CD4-positive, alpha-beta memory T cell (primary cell): ENCODE measurements at regions not wholly inside any gene's neighbourhood (a gene's known extent, or its start where the extent isn't known, plus 50 kb on each side); places are given as distances from the start of the nearest gene placed in this dataset.

ENCODE experiments used
- CTCF ChIA-PET: fragments of 350-600 bp; sonication (Branson Sonifier 250); formaldehyde crosslinking; loops from one replicate; lab custom pipeline; 2021; ENCODE audit warnings: inconsistent platforms; ENCODE audit not compliant: partially characterized antibody; lab: Charles Lee
- POLR2A ChIA-PET: fragments of 350-600 bp; sonication (Branson Sonifier 250); formaldehyde crosslinking; loops from one replicate; lab custom pipeline; 2021; ENCODE audit not compliant: partially characterized antibody; lab: Charles Lee
- DNase-seq, 5 donors: peaks; one replicate each; pipeline versions ENCODE4 v3.0.0 to v3.0.0-alpha.2; 2020 to 2022; ENCODE audit warnings: mixed read lengths in 1 of 5
- H3K27ac ChIP-seq: one replicate; pipeline ENCODE4 v1.7.0; 2013; ENCODE audit warnings: low read depth, low read length
- H3K27me3 ChIP-seq: 2 replicates; pipeline ENCODE4 v1.7.0; 2013; ENCODE audit warnings: mild to moderate bottlenecking, low read length, moderate library complexity; ENCODE audit not compliant: insufficient read depth
- H3K36me3 ChIP-seq: 2 replicates; pipeline ENCODE4 v1.7.0; 2013; ENCODE audit warnings: mild to moderate bottlenecking, low read length, moderate library complexity; ENCODE audit not compliant: insufficient read depth
- H3K4me1 ChIP-seq: 2 replicates; pipeline ENCODE4 v1.7.0; 2013; ENCODE audit warnings: mild to moderate bottlenecking, low read length, moderate library complexity; ENCODE audit not compliant: insufficient read depth
- H3K4me3 ChIP-seq, 2 donors: one replicate each; pipeline ENCODE4 v1.7.0; 2013; ENCODE audit warnings: low read length in 2 of 2, mild to moderate bottlenecking in 1 of 2
- H3K9me3 ChIP-seq, 2 donors: one replicate each; pipeline ENCODE4 v1.7.0; 2013; ENCODE audit warnings: low read length in 2 of 2, control low read depth in 1 of 2; ENCODE audit not compliant: control insufficient read depth in 1 of 2
- H3K27ac Mint-ChIP-seq, 7 donors: one replicate each; pipeline ENCODE4 v1.8.0; 2020 to 2021; ENCODE audit warnings: mixed read lengths in 7 of 7, mild to moderate bottlenecking in 6 of 7, inconsistent platforms in 3 of 7, moderate library complexity in 3 of 7
- H3K27me3 Mint-ChIP-seq, 2 donors: one replicate each; pipeline ENCODE4 v1.8.0; 2020 to 2021; ENCODE audit warnings: mixed read lengths in 2 of 2
- H3K36me3 Mint-ChIP-seq, 2 donors: one replicate each; pipeline ENCODE4 v1.8.0; 2020 to 2021; ENCODE audit warnings: mixed read lengths in 2 of 2, inconsistent platforms in 1 of 2, mild to moderate bottlenecking in 1 of 2
- H3K4me1 Mint-ChIP-seq, 4 donors: one replicate each; pipeline ENCODE4 v1.8.0; 2020 to 2021; ENCODE audit warnings: mixed read lengths in 4 of 4, mild to moderate bottlenecking in 1 of 4
- H3K4me3 Mint-ChIP-seq, 8 donors: one replicate each; pipeline ENCODE4 v1.8.0; 2020 to 2021; ENCODE audit warnings: mixed read lengths in 8 of 8, mild to moderate bottlenecking in 7 of 8, moderate library complexity in 6 of 8, inconsistent platforms in 3 of 8
- H3K9me3 Mint-ChIP-seq, 8 donors: one replicate each; pipeline ENCODE4 v1.8.0; 2020 to 2021; ENCODE audit warnings: mixed read lengths in 8 of 8, mild to moderate bottlenecking in 5 of 8, inconsistent platforms in 3 of 8, moderate library complexity in 1 of 8
- intact Hi-C: fragments of 100-400 bp; cut with micrococcal nuclease; formaldehyde crosslinking; loops from one replicate; pipeline ENCODE4 v1.15.1; 2023

DNA sequence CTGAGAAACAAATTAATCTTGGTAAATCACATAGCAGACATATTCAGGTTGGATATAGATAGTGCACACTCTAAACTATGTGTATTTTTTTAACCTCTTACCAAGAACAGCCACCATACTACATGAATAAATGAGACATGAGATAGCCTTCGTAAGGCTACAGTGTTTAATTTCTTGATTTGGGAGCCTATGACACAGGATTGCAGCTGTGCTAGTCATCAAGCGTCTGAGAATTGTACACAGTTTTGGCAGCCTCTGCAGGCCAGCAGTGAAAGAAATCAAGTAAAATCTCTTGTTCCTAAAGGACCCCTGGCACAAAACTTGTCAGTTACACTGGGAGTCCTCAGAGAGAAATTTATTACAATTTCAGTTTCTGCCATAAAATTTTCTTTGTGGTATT, 236.1 kb downstream of the C12orf50 start:
- ChIA-PET POLR2A (no interaction called here), CTCF (no interaction called here)
- no peaks in the 10 kb centered on the region for H3K9me3 ChIP-seq
- Mint-ChIP-seq H3K4me3 (no peak overlapping the region), H3K27ac (no peak overlapping the region), H3K4me1 (no peaks in the 10 kb centered on the region), H3K36me3 (no peaks in the 10 kb centered on the region), H3K27me3 (no peaks in the 10 kb centered on the region), H3K9me3 (peaks cover 0 to 3% (median 0%) of the 10 kb centered on the region in 8 donors)
- H3K27me3 ChIP-seq: no peaks in the 10 kb centered on the region
- no peaks in the 10 kb centered on the region for H3K36me3 ChIP-seq
- H3K4me3 ChIP-seq: no peak overlapping the region
- no peak overlapping the region for H3K27ac ChIP-seq
- H3K4me1 ChIP-seq: no peaks in the 10 kb centered on the region
- no peak for DNase-seq
- intact Hi-C loops: no loop called here

DNA sequence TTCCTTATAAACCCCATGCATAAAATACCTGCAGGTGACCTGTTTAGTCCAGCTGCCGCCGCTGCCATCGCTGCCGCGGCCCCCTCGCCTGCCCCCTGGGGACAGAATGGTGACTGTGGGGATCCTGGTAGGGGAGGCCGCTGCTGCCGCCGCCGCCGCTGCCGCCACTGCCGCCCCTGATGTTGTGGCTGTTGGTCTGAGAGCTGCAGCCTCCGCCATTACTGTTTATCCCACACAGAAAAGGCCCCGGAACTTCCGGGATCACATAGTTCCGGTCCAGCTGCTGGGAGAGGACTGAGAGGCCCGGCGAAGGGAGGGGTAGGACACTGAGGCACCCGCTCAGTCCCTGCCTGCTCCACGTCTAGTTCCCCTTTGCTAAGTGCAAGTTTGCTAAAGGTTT, 244.9 kb downstream of the C12orf50 start:
- no peaks in the 10 kb centered on the region for H3K36me3 Mint-ChIP-seq

DNA sequence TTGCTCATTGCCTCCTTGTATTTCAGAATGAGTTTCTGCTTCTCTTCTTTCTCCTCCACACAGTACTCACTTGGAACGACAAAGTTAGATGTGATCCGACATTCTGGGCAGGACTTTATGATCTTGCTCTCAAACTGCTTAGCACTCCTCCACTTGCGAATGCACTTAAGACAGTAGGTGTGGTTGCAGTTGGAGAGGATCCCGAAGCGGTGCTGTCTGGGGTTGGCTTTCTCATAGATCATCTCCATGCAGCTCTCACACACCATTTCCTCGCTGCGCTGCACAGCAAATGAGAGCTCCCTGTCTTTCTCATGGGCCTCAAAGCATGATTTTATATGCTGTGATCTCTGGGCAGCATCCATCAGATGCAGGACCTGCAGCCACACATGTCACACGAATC, 245.7 kb downstream of the C12orf50 start:
- Mint-ChIP-seq H3K27ac (no peak overlapping the region), H3K27me3 (no peaks in the 10 kb centered on the region), H3K9me3 (peaks cover 0 to 5% (median 0%) of the 10 kb centered on the region in 8 donors), H3K36me3 (no peaks in the 10 kb centered on the region), H3K4me3 (no peak overlapping the region), H3K4me1 (no peaks in the 10 kb centered on the region)
- Histone ChIP-seq H3K36me3 (no peaks in the 10 kb centered on the region), H3K27me3 (no peaks in the 10 kb centered on the region), H3K4me1 (no peaks in the 10 kb centered on the region), H3K9me3 (no peaks in the 10 kb centered on the region), H3K4me3 (no peak overlapping the region), H3K27ac (no peak overlapping the region)
- POLR2A ChIA-PET: no interaction called here
- DNase-seq: no peak
- intact Hi-C loops: no loop called here
- CTCF ChIA-PET: no interaction called here

More for the DNA sequence above, 244.9 kb downstream of the C12orf50 start:
- no peak for DNase-seq
- peaks cover 0 to 5% (median 0%) of the 10 kb centered on the region in 8 donors for H3K9me3 Mint-ChIP-seq
- no peak overlapping the region for H3K4me3 Mint-ChIP-seq
- no peak overlapping the region for H3K4me3 ChIP-seq
- no peak overlapping the region for H3K27ac ChIP-seq
- no peaks in the 10 kb centered on the region for H3K4me1 Mint-ChIP-seq
- POLR2A ChIA-PET: no interaction called here
- CTCF ChIA-PET: no interaction called here
- no peaks in the 10 kb centered on the region for H3K27me3 ChIP-seq
- H3K4me1 ChIP-seq: no peaks in the 10 kb centered on the region
- H3K9me3 ChIP-seq: no peaks in the 10 kb centered on the region
- no peak overlapping the region for H3K27ac Mint-ChIP-seq
- no peaks in the 10 kb centered on the region for H3K27me3 Mint-ChIP-seq
- intact Hi-C loops: no loop called here
- H3K36me3 ChIP-seq: no peaks in the 10 kb centered on the region

DNA sequence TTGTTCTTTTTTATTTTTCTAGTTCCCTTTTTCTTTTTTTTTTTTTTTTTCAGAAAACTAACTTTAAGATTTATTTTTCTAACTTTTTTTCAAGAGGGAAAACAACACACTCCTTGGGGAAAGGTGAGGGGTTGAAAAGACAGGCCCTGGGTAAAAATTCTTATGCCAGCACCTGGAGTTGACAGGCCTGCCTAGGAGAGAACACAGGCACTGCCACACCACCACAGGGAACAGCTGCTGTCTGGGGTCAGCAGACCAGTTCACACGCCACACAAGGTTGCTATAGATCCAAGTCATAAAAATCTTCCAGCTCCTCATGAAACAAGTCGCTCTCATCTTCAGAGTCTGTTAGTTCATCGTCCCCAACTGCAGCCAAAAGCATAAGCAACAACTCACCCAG, 246.4 kb downstream of the C12orf50 start:
- H3K27ac Mint-ChIP-seq: no peak overlapping the region
- intact Hi-C loops: no loop called here
- H3K27me3 ChIP-seq: no peaks in the 10 kb centered on the region
- no peaks in the 10 kb centered on the region for H3K4me1 Mint-ChIP-seq
- H3K9me3 ChIP-seq: no peaks in the 10 kb centered on the region
- no peaks in the 10 kb centered on the region for H3K36me3 ChIP-seq
- H3K4me3 ChIP-seq: no peak overlapping the region
- H3K27me3 Mint-ChIP-seq: no peaks in the 10 kb centered on the region
- no peak overlapping the region for H3K4me3 Mint-ChIP-seq
- CTCF ChIA-PET: no interaction called here
- H3K9me3 Mint-ChIP-seq: peaks cover 0 to 5% (median 0%) of the 10 kb centered on the region in 8 donors
- H3K36me3 Mint-ChIP-seq: no peaks in the 10 kb centered on the region
- no peak for DNase-seq
- POLR2A ChIA-PET: no interaction called here
- H3K27ac ChIP-seq: no peak overlapping the region
- H3K4me1 ChIP-seq: no peaks in the 10 kb centered on the region

DNA sequence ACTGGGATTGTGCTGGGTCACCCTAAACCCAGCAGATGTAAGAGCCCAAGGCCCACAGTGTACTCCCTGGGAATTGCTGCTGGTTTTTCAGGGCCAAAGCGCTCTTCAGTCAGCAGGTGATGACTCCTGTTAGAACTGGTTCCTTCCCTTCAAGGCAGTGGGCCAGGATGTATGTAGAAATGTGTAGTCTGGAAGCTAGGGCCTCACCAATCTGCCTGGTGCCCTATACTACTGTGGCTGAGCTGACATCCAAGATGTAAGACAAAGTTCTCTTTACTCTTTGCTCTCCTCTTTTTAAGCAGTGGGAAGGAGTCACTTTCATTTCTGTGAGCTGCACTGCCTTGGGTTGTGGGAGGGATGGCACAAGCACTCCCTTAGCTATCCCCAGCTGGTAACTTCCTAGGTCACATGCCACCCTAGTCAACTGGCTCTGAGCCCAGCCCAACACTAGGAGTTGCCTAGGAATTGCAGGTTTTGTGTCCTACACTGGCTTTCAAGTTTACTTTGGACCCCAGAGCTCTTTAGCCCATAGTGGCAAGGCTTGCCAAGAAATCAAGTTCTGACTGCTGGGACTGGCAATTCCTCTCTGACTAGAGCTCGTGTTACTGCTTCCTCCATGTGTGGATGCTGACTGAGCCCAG, 249.2 kb downstream of the C12orf50 start:
- no peak overlapping the region for H3K4me3 Mint-ChIP-seq
- H3K4me1 ChIP-seq: no peaks in the 10 kb centered on the region
- CTCF ChIA-PET: no interaction called here
- DNase-seq: no peak
- H3K4me3 ChIP-seq: no peak overlapping the region
- no peaks in the 10 kb centered on the region for H3K27me3 Mint-ChIP-seq
- H3K27me3 ChIP-seq: no peaks in the 10 kb centered on the region
- H3K36me3 Mint-ChIP-seq: no peaks in the 10 kb centered on the region
- H3K4me1 Mint-ChIP-seq: no peaks in the 10 kb centered on the region
- intact Hi-C loops: no loop called here
- no peaks in the 10 kb centered on the region for H3K9me3 ChIP-seq
- H3K36me3 ChIP-seq: no peaks in the 10 kb centered on the region
- H3K27ac Mint-ChIP-seq: no peak overlapping the region
- H3K9me3 Mint-ChIP-seq: peaks cover 0 to 5% (median 0%) of the 10 kb centered on the region in 8 donors
- H3K27ac ChIP-seq: no peak overlapping the region
- POLR2A ChIA-PET: no interaction called here

DNA sequence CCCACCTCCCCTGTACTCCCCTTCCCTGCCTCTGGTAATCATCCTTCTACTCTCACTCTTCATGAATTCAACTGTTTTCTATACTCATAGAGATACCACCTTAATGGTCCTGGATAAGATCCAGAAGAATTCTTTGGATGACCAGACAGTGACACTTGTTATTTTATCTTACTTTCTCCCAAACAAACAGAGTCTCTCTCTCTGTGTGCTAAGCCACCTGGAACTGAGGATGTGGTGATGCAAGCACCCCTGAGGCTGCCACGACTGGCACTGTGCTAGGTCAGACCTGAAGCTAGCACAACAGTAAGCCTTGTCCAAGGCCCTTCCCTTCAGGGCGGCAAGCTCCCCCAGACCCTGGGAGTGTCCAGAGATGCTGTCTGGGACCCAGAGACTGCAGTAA, 250.2 kb downstream of the C12orf50 start:
- Histone ChIP-seq H3K27me3 (no peaks in the 10 kb centered on the region), H3K27ac (no peak overlapping the region), H3K4me3 (no peak overlapping the region), H3K36me3 (no peaks in the 10 kb centered on the region), H3K9me3 (no peaks in the 10 kb centered on the region), H3K4me1 (no peaks in the 10 kb centered on the region)
- H3K4me1 Mint-ChIP-seq: no peaks in the 10 kb centered on the region
- ChIA-PET POLR2A (no interaction called here), CTCF (no interaction called here)
- H3K4me3 Mint-ChIP-seq: no peak overlapping the region
- peaks cover 0 to 4% (median 0%) of the 10 kb centered on the region in 8 donors for H3K9me3 Mint-ChIP-seq
- intact Hi-C loops: no loop called here
- H3K27me3 Mint-ChIP-seq: no peaks in the 10 kb centered on the region
- H3K36me3 Mint-ChIP-seq: no peaks in the 10 kb centered on the region
- no peak overlapping the region for H3K27ac Mint-ChIP-seq
- no peak for DNase-seq

DNA sequence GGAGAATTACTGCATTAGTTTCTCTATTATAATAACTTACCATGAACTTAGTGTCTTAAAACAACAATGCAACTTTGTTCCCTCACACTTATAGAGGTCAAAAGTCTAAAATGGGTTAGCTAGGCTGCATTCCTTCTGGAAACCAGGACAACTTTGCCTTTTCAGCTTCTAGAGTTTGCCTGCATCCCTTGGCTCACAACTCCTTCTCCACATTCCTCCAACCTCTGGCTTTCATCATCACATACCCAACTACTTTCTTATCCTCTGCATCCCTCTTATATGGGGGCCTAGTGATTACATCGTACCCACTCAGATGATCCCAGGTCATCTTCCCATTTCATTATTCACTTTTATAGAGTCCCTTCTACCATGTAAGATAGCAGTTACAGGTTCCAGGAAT, 251.1 kb downstream of the C12orf50 start:
- Mint-ChIP-seq H3K9me3 (peaks cover 0 to 3% (median 0%) of the 10 kb centered on the region in 8 donors), H3K27ac (no peak overlapping the region), H3K36me3 (no peaks in the 10 kb centered on the region), H3K27me3 (no peaks in the 10 kb centered on the region), H3K4me3 (no peak overlapping the region), H3K4me1 (no peaks in the 10 kb centered on the region)
- H3K27ac ChIP-seq: no peak overlapping the region
- no peak overlapping the region for H3K4me3 ChIP-seq
- no peak for DNase-seq
- CTCF ChIA-PET: no interaction called here
- H3K4me1 ChIP-seq: no peaks in the 10 kb centered on the region
- no peaks in the 10 kb centered on the region for H3K36me3 ChIP-seq
- intact Hi-C loops: no loop called here
- POLR2A ChIA-PET: no interaction called here
- no peaks in the 10 kb centered on the region for H3K9me3 ChIP-seq
- H3K27me3 ChIP-seq: no peaks in the 10 kb centered on the region

DNA sequence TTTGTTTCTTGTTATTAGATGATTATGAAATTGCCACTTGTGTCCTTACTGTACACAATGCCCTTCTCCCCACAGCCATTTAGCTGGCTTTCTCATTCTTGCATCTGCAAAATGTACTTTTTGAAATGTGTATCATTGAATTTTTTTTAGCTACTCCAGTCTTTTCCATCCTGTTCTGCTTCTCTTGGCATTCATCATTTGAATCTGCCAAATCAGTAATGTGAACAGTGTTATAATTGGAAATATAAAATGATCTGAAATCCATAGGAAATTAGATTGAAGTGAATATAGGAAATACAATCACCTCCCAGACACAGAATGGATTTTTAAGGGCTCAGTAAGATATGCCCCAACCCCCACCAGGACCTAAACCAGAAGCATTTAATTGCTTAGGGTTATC, 253.4 kb downstream of the C12orf50 start:
- H3K36me3 ChIP-seq: no peaks in the 10 kb centered on the region
- no peak overlapping the region for H3K27ac ChIP-seq
- Mint-ChIP-seq H3K9me3 (peaks cover 0 to 3% (median under 1%) of the 10 kb centered on the region in 8 donors), H3K4me1 (no peaks in the 10 kb centered on the region), H3K36me3 (no peaks in the 10 kb centered on the region), H3K27ac (no peak overlapping the region), H3K27me3 (no peaks in the 10 kb centered on the region), H3K4me3 (no peak overlapping the region)
- POLR2A ChIA-PET: no interaction called here
- intact Hi-C loops: no loop called here
- H3K4me1 ChIP-seq: no peaks in the 10 kb centered on the region
- H3K9me3 ChIP-seq: no peaks in the 10 kb centered on the region
- DNase-seq: no peak
- no peak overlapping the region for H3K4me3 ChIP-seq
- H3K27me3 ChIP-seq: no peaks in the 10 kb centered on the region
- CTCF ChIA-PET: no interaction called here
